SIG-M5 treated with dmso at 0.1 percent for 504 hours (cell line): ENCODE measurements at regions not wholly inside any gene's neighbourhood (a gene's known extent, or its start where the extent isn't known, plus 50 kb on each side); places are given as distances from the start of the nearest gene placed in this dataset.
A peak's percentile ranks its signal among the peaks of the same experiment; 100 is the strongest.
"Not testable (repeated sequence)": the region's sequence is repeated elsewhere in the genome, so short reads cannot be mapped to it uniquely, and the experiment has no call there.

Experiments used
- DNase-seq: peaks from one replicate; lab custom pipeline; 2025; ENCODE audit not compliant: unreplicated experiment; lab: John Stamatoyannopoulos, UW

GRCh38 chr12:66774929-66775328 lies 96.1 kb upstream of the GRIP1 start:
- no peak for DNase-seq

- no peak for DNase-seq
These were observed 97.0 kb upstream of the GRIP1 start for GRCh38 chr12:66775871-66776270.

- no peak for DNase-seq
These were observed 98.1 kb upstream of the GRIP1 start for GRCh38 chr12:66776974-66777373.

- peak; percentile 3 for DNase-seq
These were observed 100.6 kb upstream of the GRIP1 start for GRCh38 chr12:66779466-66779865.

- no peak for DNase-seq
These were observed 107.8 kb upstream of the GRIP1 start for GRCh38 chr12:66786531-66787308.

GRCh38 chr12:66799551-66799950 lies 120.7 kb upstream of the GRIP1 start:
- DNase-seq: no peak

- no peak for DNase-seq
These were observed 121.2 kb upstream of the GRIP1 start for GRCh38 chr12:66800046-66800445.

- DNase-seq: no peak
These were observed 125.1 kb upstream of the GRIP1 start for GRCh38 chr12:66803930-66804329.

- no peak for DNase-seq
These were observed 125.7 kb upstream of the GRIP1 start for GRCh38 chr12:66804563-66804974.

- DNase-seq: no peak
These were observed 129.7 kb upstream of the GRIP1 start for GRCh38 chr12:66808606-66809005.

- DNase-seq: no peak
These were observed 134.4 kb upstream of the GRIP1 start for GRCh38 chr12:66813137-66813892.

GRCh38 chr12:66819587-66819986 lies 140.7 kb upstream of the GRIP1 start:
- DNase-seq: no peak

GRCh38 chr12:66822961-66823360 lies 144.1 kb upstream of the GRIP1 start:
- no peak for DNase-seq

- peak; percentile 40 for DNase-seq
These were observed 145.1 kb upstream of the GRIP1 start for GRCh38 chr12:66823857-66824570.

- not testable (repeated sequence) for DNase-seq
These were observed 147.0 kb upstream of the GRIP1 start for GRCh38 chr12:66825921-66826320.

GRCh38 chr12:66829660-66830325 lies 150.9 kb upstream of the GRIP1 start:
- no peak for DNase-seq

GRCh38 chr12:66831495-66831894 lies 152.6 kb upstream of the GRIP1 start:
- DNase-seq: no peak

GRCh38 chr12:66832997-66833396 lies 154.1 kb upstream of the GRIP1 start:
- no peak for DNase-seq

- DNase-seq: no peak
These were observed 157.9 kb upstream of the GRIP1 start for GRCh38 chr12:66836623-66837310.

- DNase-seq: no peak
These were observed 158.4 kb upstream of the GRIP1 start for GRCh38 chr12:66837311-66837627.

GRCh38 chr12:66838366-66838765 lies 159.5 kb upstream of the GRIP1 start:
- no peak for DNase-seq
